ENCODE measurements at regions not wholly inside any gene's neighbourhood (a gene's known extent, or its start where the extent isn't known, plus 50 kb on each side); places are given as distances from the start of the nearest gene placed in this dataset.

GRCh38 chr1:181142096-181142958, 53.8 kb downstream of the IER5 start:
- peak; percentile 84 for DNase-seq

- DNase-seq, result no peak
Observed at GRCh38 chr1:181143102-181143859, 54.8 kb downstream of the IER5 start.

GRCh38 chr1:181144238-181144637, 55.7 kb downstream of the IER5 start:
- no peak for DNase-seq

GRCh38 chr1:181148636-181149035, 60.1 kb downstream of the IER5 start:
- no peak for DNase-seq

- DNase-seq, result peak; percentile 61
Observed at GRCh38 chr1:181149326-181150125, 61.0 kb downstream of the IER5 start.

GRCh38 chr1:181150273-181150672, 61.8 kb downstream of the IER5 start:
- no peak for DNase-seq

GRCh38 chr1:181150842-181151241, 62.3 kb downstream of the IER5 start:
- DNase-seq, result no peak

GRCh38 chr1:181151378-181152326, 63.2 kb downstream of the IER5 start:
- no peak for DNase-seq

- no peak for DNase-seq
Observed at GRCh38 chr1:181152892-181153633, 64.6 kb downstream of the IER5 start.

- DNase-seq, result no peak
Observed at GRCh38 chr1:181153634-181153961, 65.1 kb downstream of the IER5 start.

GRCh38 chr1:181155339-181155738, 66.8 kb downstream of the IER5 start:
- no peak for DNase-seq

GRCh38 chr1:181159451-181160140, 71.1 kb downstream of the IER5 start:
- peak; percentile 42 for DNase-seq

- DNase-seq, result no peak
Observed at GRCh38 chr1:181160322-181160721, 71.8 kb downstream of the IER5 start.

- DNase-seq, result no peak
Observed at GRCh38 chr1:181160998-181161870, 72.7 kb downstream of the IER5 start.

GRCh38 chr1:181163662-181164061, 75.2 kb downstream of the IER5 start:
- DNase-seq, result no peak

GRCh38 chr1:181166377-181167196, 78.1 kb downstream of the IER5 start:
- peak; percentile 49 for DNase-seq

GRCh38 chr1:181169281-181169865, 80.9 kb downstream of the IER5 start:
- no peak for DNase-seq

- DNase-seq, result no peak
Observed at GRCh38 chr1:181170194-181170593, 81.7 kb downstream of the IER5 start.

GRCh38 chr1:181172082-181172481, 83.6 kb downstream of the IER5 start:
- no peak for DNase-seq
